HCT116 (cell line): ENCODE measurements at regions not wholly inside any gene's neighbourhood (a gene's known extent, or its start where the extent isn't known, plus 50 kb on each side); places are given as distances from the start of the nearest gene placed in this dataset.
A peak's percentile ranks its signal among the peaks of the same experiment; 100 is the strongest.

Experiments
- ATAC-seq: fragments of 200-7000 bp; cut with Tn5 transposase; 2 replicates; pipeline ENCODE4 v1.9.1; 2020; ENCODE audit warnings: mild to moderate bottlenecking, moderate library complexity
- BruUV-seq: library from RNA; stranded (reverse); fragments of 400-500 nt; replicated peaks from 2 replicates; lab custom pipeline; 2021; lab: Mats Ljungman, UMichigan
- CTCF ChIA-PET: fragments of 300-600 bp; sonication (Branson Sonifier 250); formaldehyde crosslinking; loops from one replicate; lab custom pipeline; 2021; ENCODE audit warnings: antibody characterized with exemption; lab: Charles Lee
- POLR2A ChIA-PET: fragments of 300-600, 350-600 bp; sonication (Branson Sonifier 250); formaldehyde crosslinking; loops from one replicate; lab custom pipeline; 2021; ENCODE audit warnings: antibody characterized with exemption; lab: Charles Lee
- RAD21 ChIA-PET, 2 experiments: fragments of 300-600 bp; sonication (Branson Sonifier 250); formaldehyde crosslinking; loops; one replicate each; lab custom pipeline; 2023; ENCODE audit warnings: low total read pairs in 2 of 2; ENCODE audit not compliant: uncharacterized antibody in 2 of 2, unreplicated experiment in 2 of 2, low non-redundant PET in 1 of 2; lab: Charles Lee
- DNase-seq: peaks from one replicate; pipeline ENCODE4 v3.0.0-alpha.2; 2010; ENCODE audit warnings: low read depth, low spot score
- H2AFZ ChIP-seq: fragments of 200-600 bp; shearing (Covaris generic), sonication (generic); 2 replicates; pipeline ENCODE4 v1.6.1; 2017; ENCODE audit warnings: low read depth, mixed run types, mixed read lengths, antibody characterized with exemption, low read length; ENCODE audit not compliant: poor library complexity, severe bottlenecking
- H3K27ac ChIP-seq: 2 replicates; pipeline ENCODE4 v1.5.1; 2012; ENCODE audit warnings: low read depth, low read length
- H3K27me3 ChIP-seq: fragments of 200-600 bp; sonication (generic); 2 replicates; pipeline ENCODE4 v1.6.1; 2016; ENCODE audit warnings: mixed run types, low read length, mixed read lengths; ENCODE audit not compliant: insufficient read depth
- H3K36me3 ChIP-seq, 2 experiments: fragments of 200-500 bp in 1 of 2; fragments of 200-600 bp in 1 of 2; sonication (Bioruptor generic) in 1 of 2; sonication (generic) in 1 of 2; 2 replicates each; pipeline versions ENCODE4 v1.5.1 to v1.6.1; 2014 to 2016; ENCODE audit warnings: low read length in 2 of 2, inconsistent platforms in 1 of 2, mixed read lengths in 1 of 2, mixed run types in 1 of 2; ENCODE audit not compliant: insufficient read depth in 2 of 2, control insufficient read depth in 1 of 2
- H3K4me1 ChIP-seq, 2 experiments: fragments of 200-600 bp in 1 of 2; sonication (generic) in 1 of 2; 2 replicates each; pipeline versions ENCODE4 v1.5.1 to v1.6.1; 2012 to 2017; ENCODE audit warnings: low read length in 2 of 2, inconsistent platforms in 1 of 2, mild to moderate bottlenecking in 1 of 2, mixed read lengths in 1 of 2, mixed run types in 1 of 2, moderate library complexity in 1 of 2; ENCODE audit not compliant: insufficient read depth in 2 of 2, control insufficient read depth in 1 of 2
- H3K4me2 ChIP-seq: fragments of 200-600 bp; sonication (generic); 2 replicates; pipeline ENCODE4 v1.6.1; 2017; ENCODE audit warnings: mixed run types, low read length, mixed read lengths
- H3K4me3 ChIP-seq, 2 experiments: fragments of 200-600 bp in 1 of 2; sonication (generic) in 1 of 2; replicated peaks in 1 of 2; 2 replicates each; pipeline ENCODE4 v1.5.1; 2011 to 2016; ENCODE audit warnings: low read length in 2 of 2, control low read depth in 1 of 2, low read depth in 1 of 2, mild to moderate bottlenecking in 1 of 2, mixed read lengths in 1 of 2, mixed run types in 1 of 2
- H3K79me2 ChIP-seq: fragments of 200-600 bp; sonication (generic); 2 replicates; pipeline ENCODE4 v1.6.1; 2017; ENCODE audit warnings: mild to moderate bottlenecking, mixed run types, low read length, moderate library complexity, mixed read lengths; ENCODE audit not compliant: insufficient read depth
- H3K9ac ChIP-seq: fragments of 200-600 bp; sonication (generic); 2 replicates; pipeline ENCODE4 v1.6.1; 2016; ENCODE audit warnings: low read length, mixed read lengths
- H3K9me2 ChIP-seq: fragments of 200-600 bp; sonication (generic), shearing (Covaris generic); 2 replicates; pipeline ENCODE4 v1.6.1; 2017; ENCODE audit warnings: mixed run types, mild to moderate bottlenecking, moderate library complexity; ENCODE audit not compliant: insufficient read depth
- H3K9me3 ChIP-seq, 2 experiments: fragments of 200-500 bp in 1 of 2; fragments of 200-600 bp in 1 of 2; sonication (Bioruptor generic) in 1 of 2; sonication (generic) in 1 of 2; 2 replicates each; pipeline ENCODE4 v1.6.1; 2014 to 2017; ENCODE audit warnings: low read length in 2 of 2, mixed read lengths in 2 of 2, inconsistent platforms in 1 of 2, low read depth in 1 of 2, mild to moderate bottlenecking in 1 of 2, mixed run types in 1 of 2, moderate library complexity in 1 of 2; ENCODE audit not compliant: control insufficient read depth in 1 of 2, insufficient read depth in 1 of 2
- H4K20me1 ChIP-seq: fragments of 200-600 bp; sonication (generic), shearing (Covaris generic); 2 replicates; pipeline ENCODE4 v1.6.1; 2017; ENCODE audit warnings: mixed run types, mild to moderate bottlenecking, moderate library complexity; ENCODE audit not compliant: insufficient read depth
- CBX3 ChIP-seq: IDR thresholded peaks from 2 replicates; pipeline ENCODE4 v1.6.1; 2012; ENCODE audit warnings: low read depth
- CTCF ChIP-seq, 3 experiments: fragments of 200-600 bp in 1 of 3; sonication (generic) in 1 of 3; IDR thresholded peaks in 2 of 3; conservative IDR thresholded peaks in 1 of 3; 2 replicates each; pipeline ENCODE4 v1.5.1; 2012 to 2017; ENCODE audit warnings: low read depth in 2 of 3, low read length in 2 of 3, antibody characterized with exemption in 1 of 3, borderline replicate concordance in 1 of 3, control low read depth in 1 of 3, mild to moderate bottlenecking in 1 of 3, mixed read lengths in 1 of 3, mixed run types in 1 of 3, moderate library complexity in 1 of 3; ENCODE audit not compliant: insufficient read depth in 1 of 3
- FOSL1 ChIP-seq: IDR thresholded peaks from 2 replicates; pipeline ENCODE4 v1.6.1; 2012; ENCODE audit warnings: low read depth
- POLR2AphosphoS5 ChIP-seq: IDR thresholded peaks from 2 replicates; pipeline ENCODE4 v1.6.1; 2011; ENCODE audit warnings: mild to moderate bottlenecking, low read depth, low read length, moderate library complexity
- RAD21 ChIP-seq: IDR thresholded peaks from 2 replicates; pipeline ENCODE4 v1.6.1; 2012; ENCODE audit warnings: low read depth, mild to moderate bottlenecking
- intact Hi-C: fragments of 100-400 bp; cut with micrococcal nuclease; formaldehyde crosslinking; loops from 2 replicates; pipeline ENCODE4 v1.10.0; 2022

- DNase-seq (no peak), ATAC-seq (no peak)
- H3K36me3 ChIP-seq: no peaks in the 10 kb centered on the region
- intact Hi-C loops: loop anchor here (5.0 kb wide), 1 partner anchor 143 kb away; no protein-coding TSS in a partner anchor
- no peaks in the 10 kb centered on the region for H3K9me3 ChIP-seq
- H3K9me2 ChIP-seq: no peaks in the 10 kb centered on the region
- H3K79me2 ChIP-seq: no peaks in the 10 kb centered on the region
- no peak overlapping the region for H2AFZ ChIP-seq
- H4K20me1 ChIP-seq: no peaks in the 10 kb centered on the region
- BruUV-seq: no TSS peak
- H3K4me3 ChIP-seq: no peak overlapping the region
- ChIA-PET POLR2A (no interaction called here), RAD21 (interaction anchor here in 1 of 2 experiments (0.6 kb wide), 1 partner anchor 225 kb away, joined by 5 read pairs; no protein-coding TSS in a partner anchor), CTCF (interaction anchor here (1.0 to 1.9 kb wide), 2 partner anchors 142 to 148 kb away, joined by 5 to 6 read pairs; no protein-coding TSS in a partner anchor)
- H3K9ac ChIP-seq: no peak overlapping the region
- H3K4me2 ChIP-seq: no peak overlapping the region
- no peaks in the 10 kb centered on the region for H3K27me3 ChIP-seq
- TF ChIP-seq FOSL1 (no peak), CBX3 (no peak), CTCF (IDR thresholded peaks at IDR 0.05 in 2 of 3, conservative IDR thresholded peaks at IDR 0.05 in 1 of 3; ENCODE audit: borderline replicate concordance in 1 of 3, insufficient read depth in 1 of 3, low read depth in 2 of 3, low read length in 2 of 3) (no peak)
- no peaks in the 10 kb centered on the region for H3K4me1 ChIP-seq
- H3K27ac ChIP-seq: no peak overlapping the region
Measured at GRCh38 chr6:84569882-84570281, 194.5 kb downstream of the TBX18 start.

- DNase-seq: peak; percentile 10
- intact Hi-C loops: loop anchor here (5.0 kb wide), 1 partner anchor 142 kb away; no protein-coding TSS in a partner anchor
- H3K4me3 ChIP-seq: no peak overlapping the region
Measured at GRCh38 chr6:84568971-84569370, 195.4 kb downstream of the TBX18 start.

More at GRCh38 chr6:84568971-84569370, 195.4 kb downstream of the TBX18 start:
- RAD21 ChIA-PET: interaction anchor here in 1 of 2 experiments (0.6 to 1.0 kb wide), 2 partner anchors 147 to 224 kb away, joined by 3 to 5 read pairs; no protein-coding TSS in a partner anchor
- no peak overlapping the region for H3K4me2 ChIP-seq
- CTCF ChIA-PET: interaction anchor here (1.0 to 1.9 kb wide), 2 partner anchors 141 to 147 kb away, joined by 5 to 6 read pairs; no protein-coding TSS in a partner anchor
- BruUV-seq: no TSS peak
- no peaks in the 10 kb centered on the region for H3K27me3 ChIP-seq
- no peak overlapping the region for H3K27ac ChIP-seq
- H3K4me1 ChIP-seq: no peaks in the 10 kb centered on the region
- no peaks in the 10 kb centered on the region for H3K36me3 ChIP-seq
- H4K20me1 ChIP-seq: no peaks in the 10 kb centered on the region
- H3K79me2 ChIP-seq: no peaks in the 10 kb centered on the region
- peak; percentile 66 for TF ChIP-seq RAD21
- peak; percentile 26 to 49 (median 45); a peak in 4 of 6 replicates for TF ChIP-seq CTCF (IDR thresholded peaks at IDR 0.05 in 2 of 3, conservative IDR thresholded peaks at IDR 0.05 in 1 of 3; ENCODE audit: borderline replicate concordance in 1 of 3, insufficient read depth in 1 of 3, low read depth in 2 of 3, low read length in 2 of 3)
- TF ChIP-seq POLR2AphosphoS5: no peak
- no peaks in the 10 kb centered on the region for H3K9me2 ChIP-seq
- no peak overlapping the region for H3K9ac ChIP-seq
- H3K9me3 ChIP-seq: no peaks in the 10 kb centered on the region
- peak; percentile 55 for ATAC-seq
- POLR2A ChIA-PET: no interaction called here
- no peak overlapping the region for H2AFZ ChIP-seq
